Muscle of leg (tissue), 3 donors: ENCODE measurements at regions not wholly inside any gene's neighbourhood (a gene's known extent, or its start where the extent isn't known, plus 50 kb on each side); places are given as distances from the start of the nearest gene placed in this dataset.

Experiments
- DNase-seq: peaks from one replicate; pipeline ENCODE4 v3.0.0; 2013
- H3K27ac ChIP-seq: one replicate; pipeline ENCODE4 v1.5.1; 2013; ENCODE audit warnings: mild to moderate bottlenecking, low read length, control low read depth
- H3K27me3 ChIP-seq: one replicate; pipeline ENCODE4 v1.6.1; 2013; ENCODE audit warnings: low read length; ENCODE audit not compliant: control insufficient read depth, insufficient read depth
- H3K36me3 ChIP-seq: one replicate; pipeline ENCODE4 v1.6.1; 2013; ENCODE audit warnings: low read length; ENCODE audit not compliant: control insufficient read depth, insufficient read depth
- H3K4me1 ChIP-seq: one replicate; pipeline ENCODE4 v1.6.1; 2013; ENCODE audit warnings: low read length; ENCODE audit not compliant: control insufficient read depth, insufficient read depth
- H3K4me3 ChIP-seq: one replicate; pipeline ENCODE4 v1.5.1; 2013; ENCODE audit warnings: low read length, control low read depth
- H3K9me3 ChIP-seq: replicated peaks from 2 replicates; pipeline ENCODE4 v1.6.1; 2013; ENCODE audit warnings: low read depth, low read length; ENCODE audit not compliant: control insufficient read depth
- whole genome bisulfite sequencing: methylation state at CpG from one replicate; pipeline ENCODE4 v1.1.5; 2013; ENCODE audit warnings: missing lambda C conversion rate; ENCODE audit not compliant: insufficient coverage; 5-methylcytosine and 5-hydroxymethylcytosine counted together

- peaks cover 32% of the 10 kb centered on the region for H3K4me1 ChIP-seq
- peaks cover 26% of the 10 kb centered on the region for H3K27me3 ChIP-seq
- no peak for DNase-seq
- H3K27ac ChIP-seq, result no peak overlapping the region
- H3K36me3 ChIP-seq, result no peaks in the 10 kb centered on the region
- H3K9me3 ChIP-seq, result no peaks in the 10 kb centered on the region
- WGBS, result no CpG with 5 or more reads among the region's 1 CpG
- no peak overlapping the region for H3K4me3 ChIP-seq
These were observed 71.8 kb downstream of the RTL9 start for GRCh38 chrX:110430293-110431076.

- Histone ChIP-seq H3K27ac (peak overlapping the region; percentile 70), H3K9me3 (no peaks in the 10 kb centered on the region), H3K27me3 (peaks cover 38% of the 10 kb centered on the region), H3K4me1 (peaks cover 32% of the 10 kb centered on the region), H3K36me3 (no peaks in the 10 kb centered on the region), H3K4me3 (no peak overlapping the region)
- DNase-seq, result peak; percentile 75
- WGBS, result 22% methylated on average over 9 of the region's 12 CpGs
These were observed 73.7 kb downstream of the RTL9 start for GRCh38 chrX:110432091-110432905.

- H3K27me3 ChIP-seq, result peaks cover 36% of the 10 kb centered on the region
- no peak for DNase-seq
- no peak overlapping the region for H3K4me3 ChIP-seq
- 39% methylated on average over 6 of the region's 6 CpGs for WGBS
- H3K9me3 ChIP-seq, result no peaks in the 10 kb centered on the region
- H3K36me3 ChIP-seq, result no peaks in the 10 kb centered on the region
- peaks cover 32% of the 10 kb centered on the region for H3K4me1 ChIP-seq
- H3K27ac ChIP-seq, result peak overlapping the region; percentile 70
These were observed 74.2 kb downstream of the RTL9 start for GRCh38 chrX:110432906-110433215.

GRCh38 chrX:110435196-110435595, 76.5 kb downstream of the RTL9 start:
- no peak for DNase-seq
- peaks cover 32% of the 10 kb centered on the region for H3K4me1 ChIP-seq
- WGBS, result 38% methylated on average over 1 of the region's 1 CpG

DNA sequence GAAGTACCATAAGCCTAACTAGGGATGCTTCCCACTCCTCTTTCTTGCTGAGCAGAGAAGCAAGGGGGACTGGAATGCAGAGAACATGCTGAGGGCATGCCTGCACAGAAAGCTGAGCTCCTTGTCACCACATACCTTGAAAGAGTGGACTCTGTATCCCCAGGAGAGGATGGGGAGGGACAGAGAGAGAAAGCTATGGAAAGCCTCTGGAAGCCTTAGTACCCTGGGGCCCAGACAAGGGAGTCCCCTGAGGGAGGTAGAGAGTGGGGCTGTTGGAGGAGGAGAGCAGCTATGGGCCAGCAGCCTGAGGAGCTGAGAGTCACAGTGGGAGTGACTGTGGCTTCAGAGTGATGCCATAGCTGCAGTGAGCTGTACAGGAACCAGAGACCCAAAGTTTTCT, 77.9 kb downstream of the RTL9 start:
- no peak overlapping the region for H3K27ac ChIP-seq
- H3K27me3 ChIP-seq, result peaks cover 41% of the 10 kb centered on the region
- H3K4me3 ChIP-seq, result no peak overlapping the region
- no peaks in the 10 kb centered on the region for H3K36me3 ChIP-seq
- H3K4me1 ChIP-seq, result peaks cover 31% of the 10 kb centered on the region
- no peak for DNase-seq
- H3K9me3 ChIP-seq, result no peaks in the 10 kb centered on the region

More at GRCh38 chrX:110435196-110435595, 76.5 kb downstream of the RTL9 start:
- Histone ChIP-seq H3K27me3 (peaks cover 41% of the 10 kb centered on the region), H3K4me3 (no peak overlapping the region), H3K36me3 (no peaks in the 10 kb centered on the region), H3K27ac (no peak overlapping the region), H3K9me3 (no peaks in the 10 kb centered on the region)

DNA sequence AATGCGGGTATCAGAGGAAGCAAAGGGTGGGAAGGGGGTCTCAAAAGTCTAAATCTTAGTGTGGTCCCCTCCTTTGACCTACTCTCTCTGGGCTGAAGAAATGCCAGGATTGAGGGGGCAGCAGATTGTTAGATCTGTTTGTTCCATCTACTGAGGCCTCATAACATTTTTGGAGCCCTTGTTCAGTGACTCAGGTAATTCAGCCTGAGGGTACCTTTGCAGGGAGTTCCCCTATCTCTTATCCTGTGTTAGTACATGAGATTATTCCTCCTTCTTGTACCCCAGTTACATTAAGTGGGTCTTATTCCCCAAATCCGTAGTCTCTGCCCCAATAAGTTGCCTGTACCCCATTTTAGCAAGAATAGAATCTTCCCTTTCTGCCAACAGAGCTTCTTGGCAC, 79.0 kb downstream of the RTL9 start:
- H3K27ac ChIP-seq, result no peak overlapping the region
- 69% methylated on average over 2 of the region's 2 CpGs for WGBS
- H3K36me3 ChIP-seq, result no peaks in the 10 kb centered on the region
- H3K9me3 ChIP-seq, result no peaks in the 10 kb centered on the region
- no peak overlapping the region for H3K4me3 ChIP-seq
- peaks cover 37% of the 10 kb centered on the region for H3K27me3 ChIP-seq
- peaks cover 20% of the 10 kb centered on the region for H3K4me1 ChIP-seq
- DNase-seq, result no peak

DNA sequence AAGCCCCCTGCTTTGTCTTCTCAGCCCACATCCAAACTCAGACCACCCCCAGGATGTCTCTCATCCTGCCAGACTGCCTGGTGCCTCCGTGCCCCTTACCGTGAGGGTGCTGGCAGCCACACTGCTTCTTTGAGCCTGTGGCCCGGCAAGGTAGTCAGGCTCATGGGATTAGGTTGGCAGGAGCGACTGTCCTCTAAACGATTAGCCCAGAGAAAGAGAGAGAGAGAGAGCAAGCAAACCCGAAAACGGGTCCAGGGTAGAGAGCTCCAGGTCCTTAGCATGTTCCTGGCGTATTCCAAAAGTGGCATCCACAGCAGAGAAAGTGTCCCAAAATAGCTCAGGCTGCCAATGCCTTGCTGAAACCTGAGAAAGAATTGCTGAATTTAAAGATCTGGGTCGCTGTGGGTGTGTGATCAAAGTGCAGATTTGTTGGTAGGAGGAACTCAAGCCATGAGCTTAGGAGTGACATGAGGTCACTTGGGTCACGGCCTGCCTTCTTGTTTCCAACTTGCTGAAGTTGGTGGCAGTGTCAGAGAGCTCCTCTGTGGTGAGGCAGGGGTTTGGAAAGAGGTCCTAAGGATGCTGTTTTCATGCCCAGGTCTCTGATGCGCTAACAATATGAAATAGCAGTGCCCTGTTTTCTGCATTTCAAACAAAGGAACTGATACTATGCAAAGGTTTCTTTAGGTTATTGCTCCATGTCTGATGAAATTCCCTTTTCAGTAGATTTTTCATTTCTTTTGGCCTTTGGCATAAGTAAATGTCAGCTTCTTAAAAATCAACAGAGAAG, 81.6 kb downstream of the RTL9 start:
- H3K27me3 ChIP-seq, result peaks cover 37% of the 10 kb centered on the region
- peaks cover under 1% of the 10 kb centered on the region for H3K4me1 ChIP-seq
- no peak overlapping the region for H3K4me3 ChIP-seq
- no peak overlapping the region for H3K27ac ChIP-seq
- no peaks in the 10 kb centered on the region for H3K36me3 ChIP-seq
- DNase-seq, result no peak
- 63% methylated on average over 11 of the region's 11 CpGs for WGBS
- no peaks in the 10 kb centered on the region for H3K9me3 ChIP-seq

- DNase-seq, result no peak
- Histone ChIP-seq H3K4me1 (no peaks in the 10 kb centered on the region), H3K9me3 (no peaks in the 10 kb centered on the region), H3K27ac (no peak overlapping the region), H3K27me3 (peaks cover 33% of the 10 kb centered on the region), H3K4me3 (no peak overlapping the region), H3K36me3 (no peaks in the 10 kb centered on the region)
- WGBS, result no CpG with 5 or more reads among the region's 1 CpG
These were observed 84.0 kb downstream of the RTL9 start for GRCh38 chrX:110442635-110443034.

GRCh38 chrX:110444996-110445395, 86.3 kb downstream of the RTL9 start:
- Histone ChIP-seq H3K4me3 (no peak overlapping the region), H3K4me1 (peaks cover 8% of the 10 kb centered on the region), H3K9me3 (no peaks in the 10 kb centered on the region), H3K36me3 (no peaks in the 10 kb centered on the region), H3K27ac (no peak overlapping the region), H3K27me3 (peaks cover 33% of the 10 kb centered on the region)
- no peak for DNase-seq
- no CpG with 5 or more reads among the region's 4 CpGs for WGBS

GRCh38 chrX:110448459-110448858, 89.8 kb downstream of the RTL9 start:
- DNase-seq, result peak; percentile 25
- no peak overlapping the region for H3K4me3 ChIP-seq
- H3K9me3 ChIP-seq, result no peaks in the 10 kb centered on the region
- WGBS, result 54% methylated on average over 4 of the region's 10 CpGs
- H3K36me3 ChIP-seq, result no peaks in the 10 kb centered on the region
- peaks cover 8% of the 10 kb centered on the region for H3K4me1 ChIP-seq
- no peak overlapping the region for H3K27ac ChIP-seq
- peaks cover 34% of the 10 kb centered on the region for H3K27me3 ChIP-seq
